Ascending aorta (tissue), 2 donors: ENCODE measurements at regions not wholly inside any gene's neighbourhood (a gene's known extent, or its start where the extent isn't known, plus 50 kb on each side); places are given as distances from the start of the nearest gene placed in this dataset.

Experiments
- DNase-seq, 2 donors: peaks; one replicate each; pipeline ENCODE4 v3.0.0-alpha.2; 2019; ENCODE audit warnings: low spot score in 2 of 2
- H3K27ac ChIP-seq, 2 donors: fragments of 200-600 bp; sonication (generic); one replicate each; pipeline ENCODE4 v1.5.1; 2016 to 2017; ENCODE audit warnings: mild to moderate bottlenecking in 1 of 2
- H3K27me3 ChIP-seq: fragments of 200-600 bp; sonication (generic); one replicate; pipeline ENCODE4 v1.5.1; 2017
- H3K36me3 ChIP-seq, 2 donors: fragments of 200-600 bp; sonication (generic); one replicate each; pipeline ENCODE4 v1.5.1; 2016
- H3K4me1 ChIP-seq, 2 donors: fragments of 200-600 bp; sonication (generic); one replicate each; pipeline ENCODE4 v1.5.1; 2016 to 2017; ENCODE audit warnings: mild to moderate bottlenecking in 1 of 2
- H3K4me3 ChIP-seq, 2 donors: fragments of 200-600 bp; sonication (generic); one replicate each; pipeline ENCODE4 v1.5.1; 2016 to 2017; ENCODE audit warnings: mild to moderate bottlenecking in 1 of 2
- H3K9me3 ChIP-seq, 2 donors: fragments of 200-600 bp; sonication (generic); one replicate each; pipeline ENCODE4 v1.5.1; 2016
- CTCF ChIP-seq, 3 experiments: fragments of 200-600 bp in 2 of 3; fragments of 450-650 bp in 1 of 3; sonication (generic) in 2 of 3; IDR thresholded peaks; one replicate each; pipeline ENCODE4 v1.5.1; 2016 to 2019; ENCODE audit warnings: antibody characterized with exemption in 3 of 3, mild to moderate bottlenecking in 1 of 3, moderate library complexity in 1 of 3
- intact Hi-C: fragments of 100-400 bp; cut with DNase I; formaldehyde crosslinking; loops from one replicate; pipeline ENCODE4 v1.15.1; 2023

- peaks cover 3 to 8% of the 10 kb centered on the region in 2 donors for H3K9me3 ChIP-seq
- H3K27me3 ChIP-seq = no peaks in the 10 kb centered on the region
- no peak overlapping the region for H3K4me3 ChIP-seq
- no peak for DNase-seq
- TF ChIP-seq CTCF (IDR thresholded peaks at IDR 0.05) = no peak
- H3K27ac ChIP-seq = no peak overlapping the region
- no peaks in the 10 kb centered on the region for H3K36me3 ChIP-seq
- no peaks in the 10 kb centered on the region for H3K4me1 ChIP-seq
- intact Hi-C loops = no loop called here
Observed at GRCh38 chr13:22369840-22370239, 699.0 kb downstream of the FGF9 start.

- H3K4me3 ChIP-seq = no peak overlapping the region
- no peaks in the 10 kb centered on the region for H3K27me3 ChIP-seq
- H3K36me3 ChIP-seq = no peaks in the 10 kb centered on the region
- no peak overlapping the region for H3K27ac ChIP-seq
- DNase-seq = no peak
- no peaks in the 10 kb centered on the region for H3K4me1 ChIP-seq
- peaks cover 3% of the 10 kb centered on the region in 2 donors for H3K9me3 ChIP-seq
- intact Hi-C loops = no loop called here
- TF ChIP-seq CTCF (IDR thresholded peaks at IDR 0.05) = no peak
Observed at GRCh38 chr13:22372261-22372660, 701.4 kb downstream of the FGF9 start.

- Histone ChIP-seq H3K4me3 (no peak overlapping the region), H3K27me3 (no peaks in the 10 kb centered on the region), H3K36me3 (no peaks in the 10 kb centered on the region), H3K27ac (no peak overlapping the region), H3K4me1 (no peaks in the 10 kb centered on the region), H3K9me3 (peaks cover 3% of the 10 kb centered on the region in 2 donors)
- TF ChIP-seq CTCF (IDR thresholded peaks at IDR 0.05) = no peak
- no peak for DNase-seq
- intact Hi-C loops = no loop called here
Observed at GRCh38 chr13:22375151-22375550, 704.3 kb downstream of the FGF9 start.

DNA sequence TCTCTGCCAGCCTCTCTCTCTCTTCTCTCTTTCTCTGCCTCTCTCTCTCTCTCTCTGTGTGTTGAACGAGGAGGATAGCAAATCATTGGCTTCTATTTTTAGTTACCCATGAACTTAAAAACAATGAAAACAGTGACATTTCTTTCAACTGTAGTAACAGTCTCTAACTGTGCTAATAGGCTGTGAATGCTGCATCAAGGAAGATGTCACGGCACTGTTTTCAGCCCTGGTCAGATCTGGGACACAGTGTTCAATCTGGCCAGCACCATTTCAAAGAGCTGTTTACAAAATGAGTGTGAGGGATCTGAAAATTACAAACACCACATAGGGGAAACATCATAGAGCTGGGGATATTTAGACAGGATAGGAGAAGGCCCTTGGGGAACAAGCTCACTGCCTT is 717.0 kb downstream of the FGF9 start:
- H3K9me3 ChIP-seq = no peaks in the 10 kb centered on the region
- DNase-seq = no peak
- H3K27me3 ChIP-seq = no peaks in the 10 kb centered on the region
- intact Hi-C loops = no loop called here
- H3K4me3 ChIP-seq = no peak overlapping the region
- no peak overlapping the region for H3K27ac ChIP-seq
- no peaks in the 10 kb centered on the region for H3K4me1 ChIP-seq
- no peak for TF ChIP-seq CTCF (IDR thresholded peaks at IDR 0.05)
- H3K36me3 ChIP-seq = no peaks in the 10 kb centered on the region

DNA sequence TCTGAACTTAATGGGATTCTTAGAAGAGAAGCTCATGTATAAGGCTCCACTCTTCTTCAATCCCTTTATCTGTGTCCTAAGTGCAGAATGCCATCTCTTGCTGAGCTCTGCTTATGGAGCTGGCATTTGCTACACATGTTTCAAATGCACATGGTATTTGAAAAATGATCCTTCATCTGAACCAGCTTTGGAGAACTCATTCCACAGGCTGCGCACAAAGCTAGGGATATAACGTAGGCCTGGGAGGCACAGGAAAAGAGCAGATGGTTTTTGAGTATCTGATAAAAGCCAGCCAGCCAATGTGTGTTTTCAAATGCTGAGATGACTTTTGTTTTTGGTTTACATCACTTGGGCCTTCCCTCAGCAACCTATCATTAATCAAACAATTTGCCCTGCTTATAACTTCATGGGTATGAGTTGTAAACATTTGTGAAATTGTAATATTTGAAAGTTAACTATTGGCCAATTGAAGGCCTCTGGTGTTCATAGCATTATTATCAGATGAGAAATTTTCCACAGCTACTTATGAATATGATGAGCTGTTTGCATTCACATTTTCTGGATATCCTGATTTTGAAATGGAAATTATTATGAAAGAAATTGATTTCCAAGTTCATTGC is 729.0 kb downstream of the FGF9 start:
- H3K36me3 ChIP-seq = no peaks in the 10 kb centered on the region
- no peak overlapping the region for H3K4me3 ChIP-seq
- H3K9me3 ChIP-seq = no peaks in the 10 kb centered on the region
- H3K4me1 ChIP-seq = no peaks in the 10 kb centered on the region
- TF ChIP-seq CTCF (IDR thresholded peaks at IDR 0.05) = no peak
- intact Hi-C loops = no loop called here
- no peaks in the 10 kb centered on the region for H3K27me3 ChIP-seq
- no peak for DNase-seq
- H3K27ac ChIP-seq = no peak overlapping the region

GRCh38 chr13:22402682-22403081 is 731.8 kb downstream of the FGF9 start:
- H3K9me3 ChIP-seq = no peaks in the 10 kb centered on the region
- no peak overlapping the region for H3K4me3 ChIP-seq
- no peak overlapping the region for H3K27ac ChIP-seq
- no peaks in the 10 kb centered on the region for H3K4me1 ChIP-seq
- no peak for TF ChIP-seq CTCF (IDR thresholded peaks at IDR 0.05)
- no peaks in the 10 kb centered on the region for H3K27me3 ChIP-seq
- intact Hi-C loops = no loop called here
- H3K36me3 ChIP-seq = no peaks in the 10 kb centered on the region
- DNase-seq = no peak
